Right lung (tissue), 2 donors: ENCODE measurements at regions not wholly inside any gene's neighbourhood (a gene's known extent, or its start where the extent isn't known, plus 50 kb on each side); places are given as distances from the start of the nearest gene placed in this dataset.
A peak's percentile ranks its signal among the peaks of the same experiment; 100 is the strongest.

Source experiments
- DNase-seq, 2 donors: peaks; one replicate each; pipeline ENCODE4 v3.0.0-alpha.2; 2013

DNA sequence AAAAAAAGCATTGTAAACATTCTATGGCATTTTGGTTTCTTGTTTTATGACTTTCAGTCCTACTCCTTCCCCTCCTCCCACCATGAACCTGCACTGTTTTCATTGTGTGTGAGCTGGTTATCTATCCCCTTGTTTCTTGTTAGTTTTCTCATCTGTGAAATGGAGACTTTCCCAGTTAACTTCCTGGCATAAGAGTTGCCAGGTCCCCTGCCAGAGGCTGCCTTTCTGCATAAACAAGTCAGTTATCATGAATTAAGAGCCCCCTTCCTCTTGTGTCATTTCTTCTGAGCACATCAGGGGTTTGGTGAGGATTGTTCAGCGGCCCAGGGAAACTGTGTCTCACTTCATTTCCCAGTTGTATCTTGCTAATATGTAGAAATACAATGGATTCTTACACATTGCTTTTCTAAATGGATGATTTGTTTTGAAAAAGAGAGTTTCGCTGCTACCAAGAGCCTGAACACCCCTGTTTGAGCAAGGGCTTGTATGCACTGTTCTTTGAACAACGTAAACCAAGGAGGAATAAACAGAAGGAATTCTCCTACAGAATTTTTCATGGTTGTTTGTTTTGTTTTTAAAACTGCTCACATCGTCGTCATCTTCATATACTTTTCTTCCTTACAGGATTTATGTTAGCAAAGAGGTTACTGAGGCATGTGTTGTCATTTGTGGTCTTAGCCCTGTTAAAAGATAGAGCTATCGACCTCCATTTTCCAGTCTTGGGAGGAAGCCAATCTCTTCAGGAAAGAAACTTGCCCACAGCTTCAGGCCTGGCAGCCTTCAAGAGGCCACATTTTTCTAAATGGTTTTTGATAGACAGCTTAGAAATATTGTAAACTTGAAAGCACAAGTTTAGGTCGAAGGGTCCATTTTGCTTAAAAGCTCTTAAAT lies 144.6 kb upstream of the IL12A start:
- DNase-seq, result no peak

DNA sequence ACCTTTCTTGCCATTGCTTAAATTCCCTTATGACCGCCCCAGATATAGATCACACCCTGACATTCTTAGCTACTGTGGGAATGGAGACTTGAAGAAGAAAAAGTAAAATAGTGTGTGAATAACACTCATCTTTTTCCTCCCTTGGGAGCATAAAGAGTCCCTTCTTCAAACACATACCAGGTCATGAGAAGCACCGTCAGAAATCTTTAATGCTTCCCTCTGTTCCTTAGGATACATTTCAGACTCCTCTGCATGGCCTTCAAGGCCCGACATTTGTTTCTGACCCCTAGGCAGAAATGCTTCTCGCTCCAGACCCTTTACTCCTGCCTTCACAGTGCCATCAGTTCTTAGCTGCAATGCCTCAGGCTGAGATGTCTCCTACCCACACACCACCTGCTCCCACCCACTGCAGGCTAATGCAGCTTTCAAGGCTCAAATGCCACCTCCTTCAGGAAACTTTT lies 143.8 kb upstream of the IL12A start:
- DNase-seq, result no peak

- no peak for DNase-seq
Observed at GRCh38 chr3:159845737-159846136, 142.9 kb upstream of the IL12A start.

GRCh38 chr3:159846255-159846654 lies 142.4 kb upstream of the IL12A start:
- no peak for DNase-seq

GRCh38 chr3:159848348-159849118 lies 140.1 kb upstream of the IL12A start:
- no peak for DNase-seq

GRCh38 chr3:159850481-159850880 lies 138.2 kb upstream of the IL12A start:
- DNase-seq, result no peak

GRCh38 chr3:159852266-159852665 lies 136.4 kb upstream of the IL12A start:
- DNase-seq, result peak in 1 of 2 donors; percentile 64

DNA sequence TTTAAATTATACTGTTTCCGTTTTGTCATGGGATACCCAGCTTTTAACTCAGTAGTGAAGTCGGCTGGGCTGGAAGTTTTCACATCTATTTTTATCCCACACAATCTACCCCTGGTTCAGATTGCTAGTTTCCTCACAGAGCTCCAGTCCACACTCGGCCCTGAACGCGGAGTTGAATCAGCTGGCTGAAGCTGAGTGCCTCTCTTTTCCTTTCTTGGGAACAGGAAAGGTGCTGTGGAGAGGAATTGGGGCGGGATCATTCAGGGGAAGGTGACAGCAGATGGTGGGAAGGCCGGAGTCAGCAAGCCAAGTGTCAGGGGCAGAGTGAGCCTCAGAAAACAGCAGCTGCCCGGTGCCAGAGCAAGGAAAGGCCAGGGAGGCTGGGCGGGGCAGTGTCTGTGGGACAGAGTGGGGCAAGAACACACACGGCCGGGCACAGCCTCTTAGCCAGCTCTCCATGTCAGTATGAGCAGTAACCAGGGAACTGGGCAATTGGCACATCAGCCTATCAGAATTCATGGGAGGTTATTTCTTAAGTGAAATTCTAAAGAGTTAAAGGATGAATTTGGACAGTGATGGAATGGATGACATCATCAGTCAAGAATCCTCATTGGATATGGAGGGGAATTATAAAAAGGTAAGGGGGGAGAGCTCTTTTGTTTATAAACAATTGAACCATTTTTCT lies 135.7 kb upstream of the IL12A start:
- no peak for DNase-seq

- DNase-seq, result no peak
Observed at GRCh38 chr3:159853506-159853864, 135.2 kb upstream of the IL12A start.

DNA sequence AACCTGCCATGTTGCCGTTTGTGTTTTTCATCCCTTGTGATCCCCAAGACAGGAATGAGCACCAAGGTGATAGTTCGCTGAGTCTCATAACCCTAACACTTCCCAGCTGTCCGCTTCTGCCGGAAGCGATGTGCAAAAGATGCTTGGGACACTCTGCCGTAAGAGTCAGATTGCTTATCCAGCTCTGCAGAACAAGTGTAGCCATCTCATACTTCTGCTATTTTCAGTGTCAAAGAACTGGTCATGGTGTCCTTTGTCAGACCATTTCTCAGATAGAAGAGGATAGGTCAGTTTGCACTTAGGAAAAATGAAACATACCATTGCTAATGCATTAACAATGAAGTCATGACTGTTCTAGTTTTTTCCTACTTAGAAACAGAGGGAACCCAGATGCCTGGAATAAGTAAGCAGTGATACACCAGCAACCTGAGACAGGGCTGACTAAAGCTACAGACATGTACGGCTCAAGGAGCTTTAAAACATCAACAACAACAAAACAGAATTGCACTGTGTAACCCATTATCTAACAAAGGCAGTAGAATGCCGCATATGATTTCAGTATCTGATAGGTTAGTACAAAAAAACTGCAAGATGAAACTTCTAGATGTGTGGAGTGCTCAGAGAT lies 134.0 kb upstream of the IL12A start:
- no peak for DNase-seq

DNA sequence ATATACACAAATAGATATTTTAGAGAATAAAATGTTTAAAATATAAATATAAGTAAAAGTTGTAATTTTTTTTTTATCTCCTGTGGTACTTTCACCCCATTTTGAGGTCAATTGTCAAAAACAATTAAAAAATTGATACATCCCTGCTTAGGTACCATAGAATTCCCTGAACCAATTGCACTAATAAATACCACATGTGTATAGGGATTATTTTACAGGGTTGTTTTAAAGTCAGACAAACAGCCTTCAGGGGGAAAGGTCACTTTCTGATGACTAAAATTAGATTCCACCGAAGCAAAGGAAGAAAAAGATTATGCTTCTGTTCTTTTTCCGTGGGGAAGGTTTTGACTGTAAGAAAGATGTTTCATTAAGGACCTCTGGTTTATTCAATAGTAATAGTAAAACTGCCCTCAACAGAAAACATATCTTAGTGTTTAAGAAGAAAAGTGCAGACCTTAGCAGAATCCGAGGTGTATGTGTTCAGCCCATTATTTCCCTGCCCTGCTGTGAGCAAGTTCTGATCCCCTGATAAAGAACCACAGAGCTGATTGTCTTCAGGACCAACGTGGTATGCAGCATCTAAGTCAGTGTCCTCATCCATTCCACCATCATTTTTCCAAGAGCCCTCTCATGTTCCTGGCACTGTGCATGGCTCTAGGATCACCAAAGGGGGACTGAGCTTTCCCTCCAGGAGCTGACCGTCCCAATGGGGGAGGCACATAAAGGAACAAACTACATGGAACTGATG lies 132.9 kb upstream of the IL12A start:
- DNase-seq, result no peak

DNA sequence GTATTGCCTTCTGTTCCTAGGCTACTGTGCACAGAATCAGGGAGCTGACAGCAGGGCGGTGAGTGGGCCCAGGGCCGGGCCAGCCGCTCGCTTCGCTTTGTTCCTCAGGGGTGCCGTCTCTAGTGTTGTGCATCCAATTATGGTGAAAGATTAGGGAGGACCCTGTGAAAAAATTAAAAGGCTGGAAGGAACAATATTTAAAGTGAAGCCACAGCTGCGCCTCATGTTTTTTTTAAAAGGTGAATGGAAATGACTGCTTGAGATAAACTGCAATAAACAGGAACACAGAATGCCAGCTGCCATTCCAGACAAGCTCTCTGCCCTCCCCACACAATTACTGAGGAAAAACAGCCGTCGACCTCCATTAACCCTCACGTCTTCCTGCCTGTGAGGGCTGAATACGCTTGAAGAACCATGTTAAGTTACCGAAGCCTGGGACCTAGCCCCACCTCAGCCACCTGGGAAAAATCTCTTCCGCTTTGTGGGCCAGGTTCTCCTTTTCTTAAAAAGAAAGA lies 132.0 kb upstream of the IL12A start:
- DNase-seq, result no peak

DNA sequence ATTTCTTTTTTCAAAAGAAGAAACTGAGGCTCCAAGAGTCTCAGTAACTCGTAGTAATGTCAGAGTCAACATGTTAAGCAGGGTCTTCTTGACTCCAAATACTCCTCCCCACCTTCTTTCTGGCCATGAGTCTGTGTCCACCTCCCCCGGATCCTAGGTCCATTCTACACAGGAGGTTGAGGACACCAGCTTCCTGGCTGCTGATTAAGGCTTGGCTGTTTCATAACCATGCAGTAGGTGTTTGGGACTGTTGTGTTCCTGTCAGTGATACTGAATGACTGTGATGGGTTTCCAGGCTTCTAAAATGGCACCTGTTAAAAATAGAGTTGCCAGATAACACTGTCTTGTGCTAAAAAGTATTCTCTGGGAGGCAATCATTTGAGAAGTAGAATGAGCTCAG lies 130.8 kb upstream of the IL12A start:
- DNase-seq, result no peak

- DNase-seq, result no peak
Observed at GRCh38 chr3:159858650-159859049, 130.0 kb upstream of the IL12A start.

- DNase-seq, result no peak
Observed at GRCh38 chr3:159859424-159859823, 129.2 kb upstream of the IL12A start.

GRCh38 chr3:159859836-159860235 lies 128.8 kb upstream of the IL12A start:
- DNase-seq, result no peak

- no peak for DNase-seq
Observed at GRCh38 chr3:159860269-159861116, 128.1 kb upstream of the IL12A start.

DNA sequence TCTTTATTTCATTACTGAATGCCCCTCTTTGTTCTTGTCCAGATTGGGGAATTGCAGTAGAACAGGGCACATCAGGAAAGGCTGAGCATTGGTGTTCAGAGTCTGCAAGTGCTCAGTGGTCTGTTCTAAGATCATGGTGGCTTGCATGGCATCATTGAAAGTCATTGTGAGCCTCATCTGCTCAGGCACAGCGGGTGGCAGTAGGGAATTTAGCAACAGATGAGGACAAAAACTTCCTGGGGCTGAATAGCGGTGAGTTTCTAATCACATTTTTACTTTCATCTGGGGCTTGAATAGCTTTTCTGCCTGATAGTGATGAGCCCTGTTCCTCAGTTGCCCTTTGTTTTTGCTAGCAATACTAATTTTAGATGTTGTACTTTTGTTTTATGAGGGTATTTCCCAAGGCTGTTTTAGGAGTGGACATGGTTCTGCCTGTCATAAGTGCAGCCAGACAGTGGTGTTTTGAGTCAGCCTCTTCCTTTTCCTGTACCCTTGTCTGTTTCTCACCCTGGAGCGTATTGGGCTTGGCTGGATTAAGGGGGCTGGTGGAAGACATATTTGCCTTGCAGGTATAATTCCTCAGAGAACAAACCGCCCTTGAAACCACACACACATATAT lies 127.2 kb upstream of the IL12A start:
- no peak for DNase-seq

DNA sequence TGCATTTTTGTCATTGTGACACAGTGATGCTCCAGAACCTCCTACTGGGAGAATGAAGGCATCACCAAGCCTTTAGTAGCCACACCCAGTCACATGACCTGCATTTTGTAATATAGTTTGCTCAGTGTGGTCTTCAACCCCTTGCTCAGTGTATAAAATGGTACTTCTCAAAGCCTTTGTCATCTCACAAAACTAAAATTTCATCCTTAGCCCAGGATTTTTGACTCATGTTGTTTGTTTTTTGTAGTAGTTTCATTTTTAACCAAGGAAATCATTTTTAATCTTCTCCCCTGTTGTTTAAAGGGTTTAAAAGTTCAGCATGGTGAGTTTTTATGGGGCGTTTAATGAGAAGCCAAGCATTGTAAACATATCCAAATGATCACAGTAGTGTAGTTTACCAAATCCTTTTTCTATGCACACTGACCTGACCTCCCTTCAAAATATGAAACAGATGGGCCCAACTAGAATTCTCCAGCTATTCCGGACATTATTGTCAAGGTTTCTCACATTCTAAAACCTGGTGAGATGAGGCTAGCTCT lies 123.5 kb upstream of the IL12A start:
- DNase-seq, result no peak
